ENCODE measurements at regions not wholly inside any gene's neighbourhood (a gene's known extent, or its start where the extent isn't known, plus 50 kb on each side); places are given as distances from the start of the nearest gene placed in this dataset.

DNA sequence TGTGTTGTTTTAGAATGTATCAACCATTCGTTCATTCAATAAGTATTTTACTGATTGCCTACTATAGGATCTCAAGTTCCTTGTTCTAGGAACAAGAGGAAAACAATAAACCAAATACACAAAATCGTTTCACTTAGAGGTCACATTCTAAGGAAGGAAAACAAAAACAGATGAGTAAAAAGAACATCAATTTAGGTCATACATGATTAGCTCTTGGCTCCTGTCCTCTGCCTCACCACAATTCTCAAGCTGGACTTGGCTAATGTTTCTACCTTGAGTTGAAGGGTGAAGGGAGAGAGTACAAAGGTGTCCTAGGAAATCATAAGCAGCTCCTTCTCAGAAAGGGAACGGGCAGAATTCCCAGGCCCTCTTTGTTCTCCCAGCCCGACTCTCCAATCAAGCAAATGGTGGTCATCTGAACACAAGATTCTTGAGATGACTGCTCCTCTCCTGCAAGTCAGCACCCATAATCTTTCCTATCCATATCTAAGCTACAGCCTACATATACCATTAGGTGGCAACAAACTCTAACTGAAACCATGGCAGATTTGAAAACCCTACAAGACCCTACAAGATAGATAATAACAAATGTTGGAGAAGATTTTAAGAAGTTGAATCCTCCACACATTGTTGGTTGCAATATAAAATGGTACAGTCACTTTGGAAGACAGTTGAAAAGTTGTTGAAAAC is 76.0 kb downstream of the CBLN2 start:
- no peak for TF ChIP-seq EP300 (IDR thresholded peaks at IDR 0.05)
- TF ChIP-seq POLR2AphosphoS5 (IDR thresholded peaks at IDR 0.05): no peak
- TF ChIP-seq, protein P1, sequence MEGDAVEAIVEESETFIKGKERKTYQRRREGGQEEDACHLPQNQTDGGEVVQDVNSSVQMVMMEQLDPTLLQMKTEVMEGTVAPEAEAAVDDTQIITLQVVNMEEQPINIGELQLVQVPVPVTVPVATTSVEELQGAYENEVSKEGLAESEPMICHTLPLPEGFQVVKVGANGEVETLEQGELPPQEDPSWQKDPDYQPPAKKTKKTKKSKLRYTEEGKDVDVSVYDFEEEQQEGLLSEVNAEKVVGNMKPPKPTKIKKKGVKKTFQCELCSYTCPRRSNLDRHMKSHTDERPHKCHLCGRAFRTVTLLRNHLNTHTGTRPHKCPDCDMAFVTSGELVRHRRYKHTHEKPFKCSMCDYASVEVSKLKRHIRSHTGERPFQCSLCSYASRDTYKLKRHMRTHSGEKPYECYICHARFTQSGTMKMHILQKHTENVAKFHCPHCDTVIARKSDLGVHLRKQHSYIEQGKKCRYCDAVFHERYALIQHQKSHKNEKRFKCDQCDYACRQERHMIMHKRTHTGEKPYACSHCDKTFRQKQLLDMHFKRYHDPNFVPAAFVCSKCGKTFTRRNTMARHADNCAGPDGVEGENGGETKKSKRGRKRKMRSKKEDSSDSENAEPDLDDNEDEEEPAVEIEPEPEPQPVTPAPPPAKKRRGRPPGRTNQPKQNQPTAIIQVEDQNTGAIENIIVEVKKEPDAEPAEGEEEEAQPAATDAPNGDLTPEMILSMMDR (IDR thresholded peaks at IDR 0.05): no peak

Data from suprapubic skin (tissue), 4 donors.